ENCODE measurements at regions not wholly inside any gene's neighbourhood (a gene's known extent, or its start where the extent isn't known, plus 50 kb on each side); places are given as distances from the start of the nearest gene placed in this dataset.

- H3K9me3 ChIP-seq (ENCODE audit: control insufficient read depth, low read depth, low read length) = no peaks in the 10 kb centered on the region
- H3K27ac ChIP-seq (ENCODE audit: control insufficient read depth, insufficient read depth, low read length) = no peak overlapping the region
- H4K20me1 ChIP-seq (ENCODE audit: control insufficient read depth, extremely low read depth, insufficient read depth, low read length) = no peaks in the 10 kb centered on the region
- TF ChIP-seq EZH2 (IDR thresholded peaks at IDR 0.05; ENCODE audit: low read length) = no peak
- no peak for TF ChIP-seq CTCF (optimal IDR thresholded peaks at IDR 0.05 in 1 of 3, IDR thresholded peaks at IDR 0.05 in 1 of 3, conservative IDR thresholded peaks at IDR 0.05 in 1 of 3; ENCODE audit: extremely low read depth in 1 of 3, insufficient read depth in 2 of 3, low read length in 3 of 3)
- peak overlapping the region; percentile 27 for H3K4me2 ChIP-seq (ENCODE audit: control insufficient read depth, extremely low read depth, insufficient read depth, low read depth, low read length)
- no peaks in the 10 kb centered on the region for H3K9me1 ChIP-seq (ENCODE audit: control insufficient read depth, extremely low read depth, insufficient read depth, low read length)
- H3K4me3 ChIP-seq (ENCODE audit: control insufficient read depth in 2 of 3, extremely low read depth in 1 of 3, insufficient read depth in 2 of 3, low read depth in 1 of 3, low read length in 3 of 3) = no peak overlapping the region
- peaks cover 6% of the 10 kb centered on the region for H3K27me3 ChIP-seq (ENCODE audit: control insufficient read depth, extremely low read depth, insufficient read depth, low read length)
- H3K79me2 ChIP-seq (ENCODE audit: control insufficient read depth, insufficient read depth, low read length) = no peaks in the 10 kb centered on the region
- dilution Hi-C loops (cut with MboI; ENCODE audit: extremely low pct_ligation_motif_present, low sequenced_read_pairs) = no loop called here
- DNase-seq (ENCODE audit: low read depth, low spot score) = no peak
- H3K36me3 ChIP-seq (ENCODE audit: control insufficient read depth in 2 of 2, extremely low read depth in 1 of 2, insufficient read depth in 2 of 2, low read length in 2 of 2) = no peaks in the 10 kb centered on the region
- H2AFZ ChIP-seq (ENCODE audit: control insufficient read depth, low read length) = peak overlapping the region; percentile 23
- FAIRE-seq = no peak
- H3K9ac ChIP-seq (ENCODE audit: control insufficient read depth, extremely low read depth, insufficient read depth, low read length) = peak overlapping the region; percentile 28
- H3K4me1 ChIP-seq (ENCODE audit: control insufficient read depth, extremely low read depth, insufficient read depth, low read length) = peaks cover 15% of the 10 kb centered on the region
Observed at GRCh38 chr12:124655048-124655697, 87.8 kb upstream of the NCOR2 start.

GRCh38 chr12:124654666-124655047 is 87.2 kb upstream of the NCOR2 start:
- Histone ChIP-seq H3K9me1 (ENCODE audit: control insufficient read depth, extremely low read depth, insufficient read depth, low read length) (no peaks in the 10 kb centered on the region), H3K4me1 (ENCODE audit: control insufficient read depth, extremely low read depth, insufficient read depth, low read length) (peaks cover 15% of the 10 kb centered on the region), H3K4me3 (ENCODE audit: control insufficient read depth in 2 of 3, extremely low read depth in 1 of 3, insufficient read depth in 2 of 3, low read depth in 1 of 3, low read length in 3 of 3) (no peak overlapping the region), H3K36me3 (ENCODE audit: control insufficient read depth in 2 of 2, extremely low read depth in 1 of 2, insufficient read depth in 2 of 2, low read length in 2 of 2) (no peaks in the 10 kb centered on the region), H3K9me3 (ENCODE audit: control insufficient read depth, low read depth, low read length) (no peaks in the 10 kb centered on the region), H3K27me3 (ENCODE audit: control insufficient read depth, extremely low read depth, insufficient read depth, low read length) (peaks cover 6% of the 10 kb centered on the region), H2AFZ (ENCODE audit: control insufficient read depth, low read length) (peak overlapping the region; percentile 23), H4K20me1 (ENCODE audit: control insufficient read depth, extremely low read depth, insufficient read depth, low read length) (no peaks in the 10 kb centered on the region), H3K27ac (ENCODE audit: control insufficient read depth, insufficient read depth, low read length) (no peak overlapping the region), H3K79me2 (ENCODE audit: control insufficient read depth, insufficient read depth, low read length) (no peaks in the 10 kb centered on the region), H3K4me2 (ENCODE audit: control insufficient read depth, extremely low read depth, insufficient read depth, low read depth, low read length) (no peak overlapping the region), H3K9ac (ENCODE audit: control insufficient read depth, extremely low read depth, insufficient read depth, low read length) (no peak overlapping the region)
- DNase-seq (ENCODE audit: low read depth, low spot score) = no peak
- dilution Hi-C loops (cut with MboI; ENCODE audit: extremely low pct_ligation_motif_present, low sequenced_read_pairs) = no loop called here
- no peak for FAIRE-seq
- no peak for TF ChIP-seq EZH2 (IDR thresholded peaks at IDR 0.05; ENCODE audit: low read length)
